Sigmoid colon (tissue), 6 donors: ENCODE measurements at regions not wholly inside any gene's neighbourhood (a gene's known extent, or its start where the extent isn't known, plus 50 kb on each side); places are given as distances from the start of the nearest gene placed in this dataset.
"Not testable (repeated sequence)": the region's sequence is repeated elsewhere in the genome, so short reads cannot be mapped to it uniquely, and the experiment has no call there.

Experiments used
- DNase-seq: peaks from one replicate; pipeline ENCODE4 v3.0.0-alpha.2; 2019
- H3K27ac ChIP-seq, 4 donors: fragments of 200-600 bp; sonication (generic); one replicate each; pipeline ENCODE4 v1.5.1; 2016 to 2019; ENCODE audit warnings: mild to moderate bottlenecking in 1 of 4
- H3K27me3 ChIP-seq, 3 donors: fragments of 200-600 bp; sonication (generic); one replicate each; pipeline ENCODE4 v1.5.1; 2019; ENCODE audit warnings: mild to moderate bottlenecking in 1 of 3
- H3K36me3 ChIP-seq, 4 donors: fragments of 200-600 bp; sonication (generic); one replicate each; pipeline ENCODE4 v1.5.1; 2016 to 2019
- H3K4me1 ChIP-seq, 4 donors: fragments of 200-600 bp; sonication (generic); one replicate each; pipeline ENCODE4 v1.5.1; 2017 to 2019
- H3K4me3 ChIP-seq, 4 donors: fragments of 200-600 bp; sonication (generic); one replicate each; pipeline ENCODE4 v1.5.1; 2017 to 2019; ENCODE audit warnings: mild to moderate bottlenecking in 2 of 4, moderate library complexity in 1 of 4
- H3K9me3 ChIP-seq, 4 donors: fragments of 200-600 bp in 3 of 4; sonication (generic) in 3 of 4; one replicate each; pipeline versions ENCODE4 v1.5.1 to v1.6.1; 2013 to 2019
- CTCF ChIP-seq, 4 experiments: fragments of 450-650 bp in 3 of 4; fragments of 200-600 bp in 1 of 4; IDR thresholded peaks; one replicate each; pipeline ENCODE4 v1.5.1; 2016 to 2019; ENCODE audit warnings: antibody characterized with exemption in 4 of 4, mild to moderate bottlenecking in 3 of 4, moderate library complexity in 2 of 4
- EP300 ChIP-seq, 4 donors: sonication (generic); formaldehyde crosslinking; IDR thresholded peaks; one replicate each; pipeline ENCODE4 v1.6.1; 2017; ENCODE audit warnings: antibody characterized with exemption in 4 of 4
- POLR2A ChIP-seq, 2 donors: fragments of 450-650 bp; IDR thresholded peaks; one replicate each; pipeline ENCODE4 v1.6.1; 2016; ENCODE audit warnings: antibody characterized with exemption in 2 of 2, mild to moderate bottlenecking in 2 of 2, moderate library complexity in 2 of 2
- POLR2AphosphoS5 ChIP-seq, 4 donors: sonication (generic); formaldehyde crosslinking; IDR thresholded peaks; one replicate each; pipeline ENCODE4 v1.6.1; 2017; ENCODE audit warnings: antibody characterized with exemption in 4 of 4
- WGBS, 2 donors: extraction: QIAGEN DNeasy Blood & Tissue Kit; methylation state at CpG; one replicate each; pipeline ENCODE4 v1.1.7; 2013; 5-methylcytosine and 5-hydroxymethylcytosine counted together
- intact Hi-C: fragments of 100-400 bp; cut with DNase I; formaldehyde crosslinking; loops from one replicate; pipeline ENCODE4 v1.15.1; 2023
- donor health status: healthy with polysubstance abuse.
- donor health status: healthy.

GRCh38 chr3:31096661-31097395, 202.4 kb upstream of the GADL1 start:
- no peak for TF ChIP-seq EP300 (IDR thresholded peaks at IDR 0.05)
- TF ChIP-seq CTCF (IDR thresholded peaks at IDR 0.05) = no peak
- TF ChIP-seq POLR2AphosphoS5 (IDR thresholded peaks at IDR 0.05) = no peak
- TF ChIP-seq POLR2A (IDR thresholded peaks at IDR 0.05) = no peak
- Histone ChIP-seq H3K27me3 (no peaks in the 10 kb centered on the region), H3K36me3 (no peaks in the 10 kb centered on the region), H3K4me3 (no peak overlapping the region), H3K4me1 (no peaks in the 10 kb centered on the region), H3K27ac (no peak overlapping the region), H3K9me3 (no peaks in the 10 kb centered on the region)
- WGBS, 2 donors = 69 to 76% methylated on average over 5 of the region's 5 CpGs
- intact Hi-C loops = no loop called here
- no peak for DNase-seq

- intact Hi-C loops = no loop called here
- Histone ChIP-seq H3K4me3 (no peak overlapping the region), H3K4me1 (no peaks in the 10 kb centered on the region), H3K9me3 (no peaks in the 10 kb centered on the region), H3K27me3 (no peaks in the 10 kb centered on the region), H3K27ac (no peak overlapping the region), H3K36me3 (no peaks in the 10 kb centered on the region)
- 96 to 97% methylated on average over 1 of the region's 1 CpG for WGBS, 2 donors
- DNase-seq = no peak
- TF ChIP-seq CTCF (IDR thresholded peaks at IDR 0.05) = no peak
- TF ChIP-seq EP300 (IDR thresholded peaks at IDR 0.05) = no peak
- no peak for TF ChIP-seq POLR2A (IDR thresholded peaks at IDR 0.05)
- TF ChIP-seq POLR2AphosphoS5 (IDR thresholded peaks at IDR 0.05) = no peak
These were observed 206.1 kb upstream of the GADL1 start for GRCh38 chr3:31100519-31100918.

- H3K27me3 ChIP-seq, H3K9me3 ChIP-seq, H3K36me3 ChIP-seq, intact Hi-C loops, DNase-seq, H3K27ac ChIP-seq, H3K4me1 ChIP-seq, H3K4me3 ChIP-seq: not testable (repeated sequence)
- 43 to 58% methylated on average over 1 of the region's 1 CpG for WGBS, 2 donors
These were observed 206.8 kb upstream of the GADL1 start for GRCh38 chr3:31101285-31101684.

GRCh38 chr3:31102196-31102879, 207.9 kb upstream of the GADL1 start:
- 89% methylated on average over 8 of the region's 8 CpGs for WGBS, 2 donors

More at GRCh38 chr3:31102196-31102879, 207.9 kb upstream of the GADL1 start:
- Histone ChIP-seq H3K4me3 (no peak overlapping the region), H3K27me3 (no peaks in the 10 kb centered on the region), H3K36me3 (no peaks in the 10 kb centered on the region), H3K4me1 (no peaks in the 10 kb centered on the region), H3K9me3 (no peaks in the 10 kb centered on the region), H3K27ac (no peak overlapping the region)
- TF ChIP-seq POLR2A (IDR thresholded peaks at IDR 0.05) (no peak), EP300 (IDR thresholded peaks at IDR 0.05) (no peak), POLR2AphosphoS5 (IDR thresholded peaks at IDR 0.05) (no peak), CTCF (IDR thresholded peaks at IDR 0.05) (no peak)
- DNase-seq = no peak
- intact Hi-C loops = no loop called here
